GM12892 (cell line): ENCODE measurements at regions not wholly inside any gene's neighbourhood (a gene's known extent, or its start where the extent isn't known, plus 50 kb on each side); places are given as distances from the start of the nearest gene placed in this dataset.

Experiments
- DNase-seq: peaks from one replicate; pipeline ENCODE4 v3.0.0; 2011; ENCODE audit not compliant: insufficient read length
- FAIRE-seq: peaks from 2 replicates; lab custom pipeline; 2011; peaks lifted over from hg19 to GRCh38; lab: Jason Lieb, UNC
- POLR2A ChIP-seq: IDR thresholded peaks from 2 replicates; pipeline ENCODE4 v1.6.1; 2011; ENCODE audit warnings: low read depth, low read length, control low read depth
- POLR2AphosphoS5 ChIP-seq: IDR thresholded peaks from 2 replicates; pipeline ENCODE4 v1.6.1; 2011; ENCODE audit warnings: low read depth, low read length, control low read depth
- TAF1 ChIP-seq: IDR thresholded peaks from 2 replicates; pipeline ENCODE4 v1.6.1; 2011; ENCODE audit warnings: low read depth, mild to moderate bottlenecking, control low read depth, low read length, borderline replicate concordance

DNA sequence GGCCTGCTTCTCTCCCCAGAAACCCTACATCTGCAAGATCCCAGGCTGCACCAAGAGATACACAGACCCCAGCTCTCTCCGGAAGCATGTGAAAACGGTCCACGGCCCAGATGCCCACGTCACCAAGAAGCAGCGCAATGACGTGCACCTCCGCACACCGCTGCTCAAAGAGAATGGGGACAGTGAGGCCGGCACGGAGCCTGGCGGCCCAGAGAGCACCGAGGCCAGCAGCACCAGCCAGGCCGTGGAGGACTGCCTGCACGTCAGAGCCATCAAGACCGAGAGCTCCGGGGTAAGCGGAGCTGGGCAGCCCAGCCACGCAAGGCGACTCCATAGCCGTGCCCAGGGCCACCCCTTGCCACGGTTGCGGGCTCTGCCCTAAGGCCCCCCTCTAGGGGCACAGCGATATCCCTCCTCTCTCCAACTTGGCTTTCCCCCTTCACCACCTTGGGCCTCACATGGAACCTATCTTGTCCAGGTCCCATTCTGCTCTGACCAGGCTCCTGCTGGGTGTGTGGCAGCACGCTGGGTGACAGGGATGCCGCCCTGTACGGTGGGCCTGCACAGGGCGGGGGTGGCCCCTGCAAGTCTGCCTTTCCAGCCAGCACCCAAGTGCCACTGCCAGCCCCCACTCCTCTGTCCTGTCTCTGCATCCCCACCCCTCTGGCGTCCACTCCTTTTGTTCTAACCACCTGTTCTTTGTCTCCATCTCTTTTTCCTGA is 248.9 kb downstream of the GLI2 start:
- FAIRE-seq, result no peak
- TF ChIP-seq TAF1, result no peak
- TF ChIP-seq POLR2AphosphoS5, result no peak
- no peak for DNase-seq

GRCh38 chr2:120985174-120985996 is 249.7 kb downstream of the GLI2 start:
- DNase-seq (no peak), FAIRE-seq (no peak)
- TF ChIP-seq TAF1, result no peak
- no peak for TF ChIP-seq POLR2AphosphoS5
- TF ChIP-seq POLR2A, result no peak

DNA sequence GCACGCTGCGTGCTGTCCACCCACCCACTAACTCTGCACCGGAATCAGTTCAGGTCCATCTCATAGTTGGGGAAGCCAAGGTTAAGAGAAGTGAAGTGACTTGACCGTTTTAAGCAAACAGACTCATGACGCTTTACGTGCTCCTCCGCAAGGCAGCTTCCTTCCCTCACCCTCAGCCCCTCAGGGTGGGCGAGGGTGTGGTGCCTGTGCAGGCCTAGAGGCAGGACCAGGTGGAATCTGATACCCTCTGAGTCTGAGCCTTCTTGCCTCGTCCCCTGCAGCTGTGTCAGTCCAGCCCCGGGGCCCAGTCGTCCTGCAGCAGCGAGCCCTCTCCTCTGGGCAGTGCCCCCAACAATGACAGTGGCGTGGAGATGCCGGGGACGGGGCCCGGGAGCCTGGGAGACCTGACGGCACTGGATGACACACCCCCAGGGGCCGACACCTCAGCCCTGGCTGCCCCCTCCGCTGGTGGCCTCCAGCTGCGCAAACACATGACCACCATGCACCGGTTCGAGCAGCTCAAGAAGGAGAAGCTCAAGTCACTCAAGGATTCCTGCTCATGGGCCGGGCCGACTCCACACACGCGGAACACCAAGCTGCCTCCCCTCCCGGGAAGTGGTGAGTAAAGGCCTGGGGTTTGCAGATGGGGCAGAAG is 250.5 kb downstream of the GLI2 start:
- no peak for DNase-seq
- FAIRE-seq, result no peak
- TF ChIP-seq POLR2AphosphoS5 (no peak), POLR2A (no peak)

- DNase-seq (no peak), FAIRE-seq (no peak)
- no peak for TF ChIP-seq POLR2AphosphoS5
- no peak for TF ChIP-seq POLR2A
- TF ChIP-seq TAF1, result no peak
Measured at GRCh38 chr2:120986898-120987650, 251.4 kb downstream of the GLI2 start.

DNA sequence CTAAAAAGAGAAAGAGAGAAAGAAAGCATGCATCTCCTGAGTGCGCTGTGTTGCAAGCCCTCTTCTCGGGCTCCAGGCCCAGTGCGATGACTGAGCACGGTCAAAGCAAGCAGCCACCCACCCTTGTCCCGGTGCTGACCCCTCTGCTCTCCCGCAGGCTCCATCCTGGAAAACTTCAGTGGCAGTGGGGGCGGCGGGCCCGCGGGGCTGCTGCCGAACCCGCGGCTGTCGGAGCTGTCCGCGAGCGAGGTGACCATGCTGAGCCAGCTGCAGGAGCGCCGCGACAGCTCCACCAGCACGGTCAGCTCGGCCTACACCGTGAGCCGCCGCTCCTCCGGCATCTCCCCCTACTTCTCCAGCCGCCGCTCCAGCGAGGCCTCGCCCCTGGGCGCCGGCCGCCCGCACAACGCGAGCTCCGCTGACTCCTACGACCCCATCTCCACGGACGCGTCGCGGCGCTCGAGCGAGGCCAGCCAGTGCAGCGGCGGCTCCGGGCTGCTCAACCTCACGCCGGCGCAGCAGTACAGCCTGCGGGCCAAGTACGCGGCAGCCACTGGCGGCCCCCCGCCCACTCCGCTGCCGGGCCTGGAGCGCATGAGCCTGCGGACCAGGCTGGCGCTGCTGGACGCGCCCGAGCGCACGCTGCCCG is 252.5 kb downstream of the GLI2 start:
- FAIRE-seq (no peak), DNase-seq (no peak)
- no peak for TF ChIP-seq POLR2AphosphoS5
- no peak for TF ChIP-seq TAF1
- no peak for TF ChIP-seq POLR2A

DNA sequence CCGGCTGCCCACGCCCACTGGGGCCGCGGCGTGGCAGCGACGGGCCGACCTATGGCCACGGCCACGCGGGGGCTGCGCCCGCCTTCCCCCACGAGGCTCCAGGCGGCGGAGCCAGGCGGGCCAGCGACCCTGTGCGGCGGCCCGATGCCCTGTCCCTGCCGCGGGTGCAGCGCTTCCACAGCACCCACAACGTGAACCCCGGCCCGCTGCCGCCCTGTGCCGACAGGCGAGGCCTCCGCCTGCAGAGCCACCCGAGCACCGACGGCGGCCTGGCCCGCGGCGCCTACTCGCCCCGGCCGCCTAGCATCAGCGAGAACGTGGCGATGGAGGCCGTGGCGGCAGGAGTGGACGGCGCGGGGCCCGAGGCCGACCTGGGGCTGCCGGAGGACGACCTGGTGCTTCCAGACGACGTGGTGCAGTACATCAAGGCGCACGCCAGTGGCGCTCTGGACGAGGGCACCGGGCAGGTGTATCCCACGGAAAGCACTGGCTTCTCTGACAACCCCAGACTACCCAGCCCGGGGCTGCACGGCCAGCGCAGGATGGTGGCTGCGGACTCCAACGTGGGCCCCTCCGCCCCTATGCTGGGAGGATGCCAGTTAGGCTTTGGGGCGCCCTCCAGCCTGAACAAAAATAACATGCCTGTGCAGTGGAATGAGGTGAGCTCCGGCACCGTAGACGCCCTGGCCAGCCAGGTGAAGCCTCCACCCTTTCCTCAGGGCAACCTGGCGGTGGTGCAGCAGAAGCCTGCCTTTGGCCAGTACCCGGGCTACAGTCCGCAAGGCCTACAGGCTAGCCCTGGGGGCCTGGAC is 253.2 kb downstream of the GLI2 start:
- no peak for TF ChIP-seq POLR2A
- no peak for TF ChIP-seq TAF1
- no peak for TF ChIP-seq POLR2AphosphoS5
- DNase-seq (no peak), FAIRE-seq (no peak)

DNA sequence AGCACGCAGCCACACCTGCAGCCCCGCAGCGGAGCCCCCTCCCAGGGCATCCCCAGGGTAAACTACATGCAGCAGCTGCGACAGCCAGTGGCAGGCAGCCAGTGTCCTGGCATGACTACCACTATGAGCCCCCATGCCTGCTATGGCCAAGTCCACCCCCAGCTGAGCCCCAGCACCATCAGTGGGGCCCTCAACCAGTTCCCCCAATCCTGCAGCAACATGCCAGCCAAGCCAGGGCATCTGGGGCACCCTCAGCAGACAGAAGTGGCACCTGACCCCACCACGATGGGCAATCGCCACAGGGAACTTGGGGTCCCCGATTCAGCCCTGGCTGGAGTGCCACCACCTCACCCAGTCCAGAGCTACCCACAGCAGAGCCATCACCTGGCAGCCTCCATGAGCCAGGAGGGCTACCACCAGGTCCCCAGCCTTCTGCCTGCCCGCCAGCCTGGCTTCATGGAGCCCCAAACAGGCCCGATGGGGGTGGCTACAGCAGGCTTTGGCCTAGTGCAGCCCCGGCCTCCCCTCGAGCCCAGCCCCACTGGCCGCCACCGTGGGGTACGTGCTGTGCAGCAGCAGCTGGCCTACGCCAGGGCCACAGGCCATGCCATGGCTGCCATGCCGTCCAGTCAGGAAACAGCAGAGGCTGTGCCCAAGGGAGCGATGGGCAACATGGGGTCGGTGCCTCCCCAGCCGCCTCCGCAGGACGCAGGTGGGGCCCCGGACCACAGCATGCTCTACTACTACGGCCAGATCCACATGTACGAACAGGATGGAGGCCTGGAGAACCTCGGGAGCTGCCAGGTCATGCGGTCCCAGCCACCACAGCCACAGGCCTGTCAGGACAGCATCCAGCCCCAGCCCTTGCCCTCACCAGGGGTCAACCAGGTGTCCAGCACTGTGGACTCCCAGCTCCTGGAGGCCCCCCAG is 254.1 kb downstream of the GLI2 start:
- no peak for DNase-seq
- FAIRE-seq, result no peak
- TF ChIP-seq POLR2A (no peak), TAF1 (no peak), POLR2AphosphoS5 (no peak)

DNA sequence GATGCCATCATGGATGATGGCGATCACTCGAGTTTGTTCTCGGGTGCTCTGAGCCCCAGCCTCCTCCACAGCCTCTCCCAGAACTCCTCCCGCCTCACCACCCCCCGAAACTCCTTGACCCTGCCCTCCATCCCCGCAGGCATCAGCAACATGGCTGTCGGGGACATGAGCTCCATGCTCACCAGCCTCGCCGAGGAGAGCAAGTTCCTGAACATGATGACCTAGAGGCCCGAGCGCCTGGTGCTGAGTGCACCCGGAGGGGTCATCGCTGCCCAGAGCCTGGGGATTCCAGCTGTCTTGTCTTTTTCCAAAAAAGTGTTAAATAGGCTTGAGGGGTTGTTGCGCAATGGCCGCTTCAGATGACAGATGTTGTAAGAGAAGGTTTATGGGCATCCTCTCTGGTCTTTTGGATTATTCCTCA is 254.8 kb downstream of the GLI2 start:
- FAIRE-seq (no peak), DNase-seq (no peak)
- TF ChIP-seq POLR2A (no peak), TAF1 (no peak)

DNA sequence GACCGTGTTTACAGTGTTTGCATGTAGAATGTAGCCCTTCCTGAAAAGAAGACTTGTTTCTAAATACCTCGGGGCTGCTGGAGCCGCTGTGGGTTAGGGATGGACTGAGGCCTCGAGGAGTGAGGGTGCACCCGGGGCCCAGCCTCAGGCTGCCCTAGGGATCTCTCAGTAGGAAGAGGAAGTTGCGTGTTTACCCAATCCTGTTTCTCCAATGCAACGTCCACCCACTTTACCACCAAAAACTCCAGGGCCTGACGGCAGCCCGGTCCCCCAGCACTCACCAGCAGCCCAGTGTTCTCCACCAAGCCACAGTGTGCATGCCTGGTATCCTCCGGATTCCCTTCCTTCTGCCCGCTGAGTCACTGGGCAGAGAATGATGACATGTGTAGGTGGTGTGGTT is 255.8 kb downstream of the GLI2 start:
- no peak for TF ChIP-seq POLR2AphosphoS5
- TF ChIP-seq TAF1, result no peak
- TF ChIP-seq POLR2A, result no peak
- DNase-seq (no peak), FAIRE-seq (no peak)

- no peak for DNase-seq
- no peak for TF ChIP-seq POLR2AphosphoS5
- TF ChIP-seq POLR2A, result no peak
- TF ChIP-seq TAF1, result no peak
- no peak for FAIRE-seq
Measured at GRCh38 chr2:120992791-120993555, 257.3 kb downstream of the GLI2 start.
